Fibroblast of lung (primary cell): ENCODE measurements at regions not wholly inside any gene's neighbourhood (a gene's known extent, or its start where the extent isn't known, plus 50 kb on each side); places are given as distances from the start of the nearest gene placed in this dataset.

Experiments
- EZH2 ChIP-seq: IDR thresholded peaks from 2 replicates; pipeline ENCODE4 v1.5.1; 2012; ENCODE audit warnings: low read length, control low read depth, mild to moderate bottlenecking; ENCODE audit errors: missing control alignments
- TF ChIP-seq, protein P1 (sequence below), 2 donors: IDR thresholded peaks in 1 of 2; conservative IDR thresholded peaks in 1 of 2; 1 replicate in 1 of 2; 2 replicates in 1 of 2; pipeline ENCODE4 v1.5.1; 2011 to 2012; ENCODE audit warnings: low read length in 2 of 2, control low read depth in 1 of 2, inconsistent platforms in 1 of 2, low read depth in 1 of 2, mild to moderate bottlenecking in 1 of 2

DNA sequence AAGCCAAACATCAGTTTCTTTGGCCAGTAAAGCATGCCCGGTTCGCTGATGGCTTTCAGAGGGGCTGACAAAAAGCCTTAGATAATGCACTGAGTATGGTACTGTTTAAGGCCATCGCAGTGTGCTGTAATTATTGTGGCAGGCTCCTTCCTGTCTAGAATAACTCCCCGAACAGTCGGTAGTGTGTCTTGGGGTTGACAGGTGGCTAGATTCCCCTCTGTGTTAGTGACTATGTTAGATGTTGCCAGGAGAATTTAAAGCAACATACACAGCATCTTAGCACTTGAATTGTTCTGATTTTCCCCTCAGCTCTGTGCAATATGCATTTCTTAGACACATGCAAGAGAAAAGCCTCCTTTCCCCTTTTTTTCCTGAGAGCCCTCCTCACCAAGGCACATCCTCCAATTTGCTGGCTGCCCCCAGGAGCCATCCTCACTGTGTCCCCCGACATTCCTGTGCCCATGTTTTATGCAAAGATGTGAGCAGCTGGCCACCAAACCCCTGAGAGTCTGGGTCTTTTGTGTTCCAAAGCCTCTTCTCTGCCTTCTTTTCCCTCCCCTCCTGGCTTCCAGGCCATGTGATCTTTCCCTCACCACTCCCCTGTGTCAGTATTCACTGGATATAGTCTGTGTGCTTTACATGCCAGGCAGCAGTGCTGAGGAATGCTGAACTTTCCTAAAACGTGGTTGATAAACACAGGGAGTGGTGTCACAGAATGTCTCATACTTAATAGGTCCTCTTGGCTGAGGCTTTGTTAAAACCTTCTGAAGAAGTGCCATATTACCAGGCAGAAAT lies 331.5 kb downstream of the HRH4 start:
- TF ChIP-seq, protein P1, sequence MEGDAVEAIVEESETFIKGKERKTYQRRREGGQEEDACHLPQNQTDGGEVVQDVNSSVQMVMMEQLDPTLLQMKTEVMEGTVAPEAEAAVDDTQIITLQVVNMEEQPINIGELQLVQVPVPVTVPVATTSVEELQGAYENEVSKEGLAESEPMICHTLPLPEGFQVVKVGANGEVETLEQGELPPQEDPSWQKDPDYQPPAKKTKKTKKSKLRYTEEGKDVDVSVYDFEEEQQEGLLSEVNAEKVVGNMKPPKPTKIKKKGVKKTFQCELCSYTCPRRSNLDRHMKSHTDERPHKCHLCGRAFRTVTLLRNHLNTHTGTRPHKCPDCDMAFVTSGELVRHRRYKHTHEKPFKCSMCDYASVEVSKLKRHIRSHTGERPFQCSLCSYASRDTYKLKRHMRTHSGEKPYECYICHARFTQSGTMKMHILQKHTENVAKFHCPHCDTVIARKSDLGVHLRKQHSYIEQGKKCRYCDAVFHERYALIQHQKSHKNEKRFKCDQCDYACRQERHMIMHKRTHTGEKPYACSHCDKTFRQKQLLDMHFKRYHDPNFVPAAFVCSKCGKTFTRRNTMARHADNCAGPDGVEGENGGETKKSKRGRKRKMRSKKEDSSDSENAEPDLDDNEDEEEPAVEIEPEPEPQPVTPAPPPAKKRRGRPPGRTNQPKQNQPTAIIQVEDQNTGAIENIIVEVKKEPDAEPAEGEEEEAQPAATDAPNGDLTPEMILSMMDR (conservative IDR thresholded peaks at IDR 0.05 in 1 of 2, IDR thresholded peaks at IDR 0.05 in 1 of 2; ENCODE audit: low read depth in 1 of 2, low read length in 2 of 2), result no peak
- TF ChIP-seq EZH2, result no peak
